Lower lobe of right lung (tissue), 2 donors: ENCODE measurements at regions not wholly inside any gene's neighbourhood (a gene's known extent, or its start where the extent isn't known, plus 50 kb on each side); places are given as distances from the start of the nearest gene placed in this dataset.

Source experiments
- ATAC-seq, 2 donors: fragments of 200-7000 bp; cut with Tn5 transposase; one replicate each; pipeline ENCODE4 v1.9.1; 2020 to 2022; ENCODE audit warnings: mild to moderate bottlenecking in 2 of 2, moderate library complexity in 2 of 2
- DNase-seq: peaks from one replicate; pipeline ENCODE4 v3.0.0-alpha.2; 2020
- H3K27ac ChIP-seq: fragments of 200-600 bp; one replicate; pipeline ENCODE4 v1.8.0; 2022
- H3K27me3 ChIP-seq: fragments of 200-600 bp; one replicate; pipeline ENCODE4 v1.8.0; 2022; ENCODE audit warnings: low read depth
- H3K36me3 ChIP-seq: fragments of 200-600 bp; one replicate; pipeline ENCODE4 v1.8.0; 2022; ENCODE audit warnings: mild to moderate bottlenecking
- H3K4me1 ChIP-seq: fragments of 200-600 bp; one replicate; pipeline ENCODE4 v1.8.0; 2022
- H3K4me3 ChIP-seq: fragments of 200-600 bp; one replicate; pipeline ENCODE4 v1.8.0; 2022; ENCODE audit warnings: mild to moderate bottlenecking
- H3K9me3 ChIP-seq: fragments of 200-600 bp; one replicate; pipeline ENCODE4 v1.8.0; 2022
- intact Hi-C: fragments of 100-400 bp; cut with DNase I; formaldehyde crosslinking; loops from one replicate; pipeline ENCODE4 v1.11.0; 2022
- TF ChIP-seq, protein P1 (sequence below): fragments of 200-600 bp; IDR thresholded peaks from one replicate; pipeline ENCODE4 v1.8.0; 2022; ENCODE audit warnings: antibody characterized with exemption, mild to moderate bottlenecking
- donor health status: DM: no; HTN: yes; CAD: no; lungs with severe emphysema.

DNA sequence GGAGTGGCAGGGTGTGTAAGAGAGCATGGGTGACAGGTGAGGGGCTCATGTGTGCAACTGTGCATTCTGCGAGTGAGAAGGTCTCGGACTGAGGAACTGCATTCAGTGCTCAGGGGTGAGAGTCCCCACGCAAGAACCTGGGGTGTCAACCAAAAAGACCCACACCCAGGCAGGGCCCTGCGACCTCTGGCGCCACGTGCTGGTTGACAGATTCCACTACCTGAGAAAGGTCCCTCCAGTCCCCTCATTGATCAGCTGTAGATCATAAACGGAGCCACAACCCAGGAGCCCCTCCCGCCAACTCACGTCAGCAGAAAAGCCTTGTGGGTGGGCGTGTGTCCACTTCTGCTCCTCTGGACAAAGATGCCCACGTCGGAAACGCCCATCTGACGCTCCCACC lies 98.7 kb downstream of the ASCL4 start:
- intact Hi-C loops, result no loop called here
- ATAC-seq, result no peak
- Histone ChIP-seq H3K27me3 (peaks cover 18% of the 10 kb centered on the region), H3K36me3 (no peaks in the 10 kb centered on the region), H3K4me1 (no peaks in the 10 kb centered on the region), H3K9me3 (no peaks in the 10 kb centered on the region), H3K4me3 (no peak overlapping the region), H3K27ac (no peak overlapping the region)
- no peak for DNase-seq
- TF ChIP-seq, protein P1, sequence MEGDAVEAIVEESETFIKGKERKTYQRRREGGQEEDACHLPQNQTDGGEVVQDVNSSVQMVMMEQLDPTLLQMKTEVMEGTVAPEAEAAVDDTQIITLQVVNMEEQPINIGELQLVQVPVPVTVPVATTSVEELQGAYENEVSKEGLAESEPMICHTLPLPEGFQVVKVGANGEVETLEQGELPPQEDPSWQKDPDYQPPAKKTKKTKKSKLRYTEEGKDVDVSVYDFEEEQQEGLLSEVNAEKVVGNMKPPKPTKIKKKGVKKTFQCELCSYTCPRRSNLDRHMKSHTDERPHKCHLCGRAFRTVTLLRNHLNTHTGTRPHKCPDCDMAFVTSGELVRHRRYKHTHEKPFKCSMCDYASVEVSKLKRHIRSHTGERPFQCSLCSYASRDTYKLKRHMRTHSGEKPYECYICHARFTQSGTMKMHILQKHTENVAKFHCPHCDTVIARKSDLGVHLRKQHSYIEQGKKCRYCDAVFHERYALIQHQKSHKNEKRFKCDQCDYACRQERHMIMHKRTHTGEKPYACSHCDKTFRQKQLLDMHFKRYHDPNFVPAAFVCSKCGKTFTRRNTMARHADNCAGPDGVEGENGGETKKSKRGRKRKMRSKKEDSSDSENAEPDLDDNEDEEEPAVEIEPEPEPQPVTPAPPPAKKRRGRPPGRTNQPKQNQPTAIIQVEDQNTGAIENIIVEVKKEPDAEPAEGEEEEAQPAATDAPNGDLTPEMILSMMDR, result no peak

DNA sequence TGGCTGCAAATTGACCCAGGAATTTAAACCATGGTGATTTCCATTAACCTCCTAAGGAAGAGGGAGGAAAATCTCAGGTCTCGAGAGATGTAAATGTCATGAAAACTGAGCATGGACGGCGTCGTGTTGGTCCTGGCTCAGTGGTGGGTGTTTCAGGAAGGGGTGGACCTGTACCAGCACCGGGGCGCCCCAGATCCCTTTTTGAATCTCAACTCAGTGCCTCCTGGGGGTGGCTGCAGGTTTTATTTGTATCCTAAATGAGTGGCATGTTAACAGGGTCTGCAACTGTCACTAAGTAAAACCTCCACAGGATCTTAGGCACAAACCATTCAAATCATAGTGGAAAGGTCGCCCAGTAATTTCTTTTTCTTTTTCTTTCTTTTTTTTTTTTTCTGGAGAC lies 101.3 kb downstream of the ASCL4 start:
- ATAC-seq (no peak), DNase-seq (no peak)
- intact Hi-C loops, result no loop called here
- TF ChIP-seq, protein P1, result no peak
- Histone ChIP-seq H3K4me3 (no peak overlapping the region), H3K36me3 (no peaks in the 10 kb centered on the region), H3K4me1 (no peaks in the 10 kb centered on the region), H3K9me3 (no peaks in the 10 kb centered on the region), H3K27ac (no peak overlapping the region), H3K27me3 (peaks cover 18% of the 10 kb centered on the region)

DNA sequence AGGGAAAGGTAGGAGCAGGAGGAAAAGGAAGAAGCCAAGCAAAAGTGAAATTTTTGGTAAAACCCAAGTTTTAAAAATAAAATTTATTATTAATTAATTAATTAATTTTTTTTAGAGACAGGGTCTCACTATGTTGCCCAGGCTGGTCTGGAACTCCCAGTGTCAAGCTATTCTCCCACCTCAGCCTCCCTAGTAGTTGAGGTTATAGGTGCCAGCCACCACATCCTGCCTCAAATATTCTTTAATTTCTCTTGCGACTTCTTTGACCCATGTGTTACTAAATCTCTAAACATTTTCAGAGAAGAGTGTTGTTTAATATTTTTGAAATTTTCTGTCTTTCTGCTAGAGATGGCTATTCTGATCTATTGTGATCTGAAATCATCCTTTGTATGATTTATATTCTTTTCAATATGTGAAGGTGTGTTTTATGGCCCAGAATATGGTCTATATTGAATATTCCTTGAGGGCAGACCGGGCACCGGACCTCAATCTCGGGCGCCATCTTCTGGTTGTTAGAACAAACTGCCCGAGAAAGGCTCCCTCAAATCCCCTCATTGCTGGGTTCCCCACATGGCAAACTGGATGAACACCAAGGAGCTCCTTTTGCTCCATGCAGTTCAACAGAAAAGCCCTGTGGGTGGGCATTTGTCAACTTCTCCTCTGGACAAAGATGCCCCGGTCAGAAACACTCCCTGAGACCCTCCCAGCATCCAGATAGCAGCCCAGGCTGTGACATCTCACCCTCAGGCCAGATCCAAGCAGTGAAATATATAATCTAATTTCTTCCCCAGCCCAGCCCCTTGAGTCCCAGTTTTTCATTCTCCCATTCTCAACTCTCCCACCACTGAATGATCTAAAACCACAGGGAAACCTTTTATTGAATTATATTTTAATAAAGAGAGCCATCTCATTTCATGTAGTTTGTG lies 110.5 kb downstream of the ASCL4 start:
- intact Hi-C loops, result no loop called here
- no peaks in the 10 kb centered on the region for H3K36me3 ChIP-seq
- DNase-seq (peak; percentile 63), ATAC-seq (peak; percentile 79 to 83)
- H3K4me1 ChIP-seq, result no peaks in the 10 kb centered on the region
- H3K27ac ChIP-seq, result no peak overlapping the region
- no peak overlapping the region for H3K4me3 ChIP-seq
- TF ChIP-seq, protein P1, result peak; percentile 67
- no peaks in the 10 kb centered on the region for H3K27me3 ChIP-seq
- no peaks in the 10 kb centered on the region for H3K9me3 ChIP-seq

DNA sequence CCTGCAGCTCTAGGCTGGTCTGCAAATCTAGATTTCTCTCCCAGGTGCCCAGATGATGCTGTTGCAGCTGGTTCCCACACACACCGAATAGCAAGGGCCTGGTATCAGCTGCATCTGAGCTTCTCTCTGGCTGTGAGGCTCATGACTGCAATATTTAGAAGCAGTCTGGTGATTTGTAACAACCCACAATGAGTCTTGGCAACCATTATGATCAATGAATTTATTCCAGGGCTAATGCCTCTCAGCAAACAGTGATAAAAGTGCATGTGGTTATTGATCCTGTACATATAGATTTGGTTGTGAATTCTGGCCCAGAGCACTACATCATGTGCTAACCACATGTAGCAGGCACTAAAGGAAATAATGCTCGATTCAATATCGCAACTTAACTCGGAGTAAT lies 114.3 kb downstream of the ASCL4 start:
- TF ChIP-seq, protein P1, result no peak

DNA sequence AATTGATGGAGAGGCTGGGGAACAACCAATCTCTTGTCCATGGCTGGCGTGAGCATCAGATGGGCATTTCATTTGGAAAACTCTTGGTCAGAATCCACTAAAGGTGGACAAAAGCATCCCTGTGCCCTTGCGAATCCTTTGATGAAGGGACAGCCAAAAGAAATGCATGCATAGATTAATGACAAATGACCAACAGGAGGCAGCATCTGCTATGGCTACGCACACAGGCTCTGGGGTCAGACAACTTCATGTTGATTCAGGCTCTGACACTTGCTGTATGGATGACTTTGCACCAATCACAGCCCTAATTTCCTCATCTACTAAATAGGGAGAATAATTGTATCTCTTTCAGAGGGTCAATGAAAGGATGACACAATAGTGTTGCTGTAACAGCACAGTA lies 117.5 kb downstream of the ASCL4 start:
- no peak for ATAC-seq
- H3K9me3 ChIP-seq, result no peaks in the 10 kb centered on the region
- no peaks in the 10 kb centered on the region for H3K36me3 ChIP-seq
- no peak overlapping the region for H3K4me3 ChIP-seq
- H3K4me1 ChIP-seq, result no peaks in the 10 kb centered on the region
- H3K27ac ChIP-seq, result no peak overlapping the region
- no peak for DNase-seq
- intact Hi-C loops, result no loop called here
- H3K27me3 ChIP-seq, result no peaks in the 10 kb centered on the region
- TF ChIP-seq, protein P1, result peak; percentile 27

More for the DNA sequence above, 114.3 kb downstream of the ASCL4 start:
- DNase-seq, result no peak
- intact Hi-C loops, result no loop called here
- no peak for ATAC-seq
- Histone ChIP-seq H3K9me3 (no peaks in the 10 kb centered on the region), H3K4me3 (no peak overlapping the region), H3K27ac (no peak overlapping the region), H3K36me3 (no peaks in the 10 kb centered on the region), H3K27me3 (no peaks in the 10 kb centered on the region), H3K4me1 (no peaks in the 10 kb centered on the region)
